Kidney epithelial cell (primary cell): ENCODE measurements at regions not wholly inside any gene's neighbourhood (a gene's known extent, or its start where the extent isn't known, plus 50 kb on each side); places are given as distances from the start of the nearest gene placed in this dataset.

Experiments
- DNase-seq: peaks from one replicate; pipeline ENCODE4 v3.0.0-alpha.2; 2010; ENCODE audit warnings: low read depth
- H3K27me3 ChIP-seq: 2 replicates; pipeline ENCODE4 v1.6.0; 2011; ENCODE audit warnings: low read length; ENCODE audit not compliant: control insufficient read depth, insufficient read depth
- H3K36me3 ChIP-seq: 2 replicates; pipeline ENCODE4 v1.5.1; 2011; ENCODE audit warnings: low read length; ENCODE audit not compliant: control insufficient read depth, insufficient read depth
- H3K4me3 ChIP-seq: 2 replicates; pipeline ENCODE4 v1.5.1; 2011; ENCODE audit warnings: low read depth, mild to moderate bottlenecking, control low read depth, low read length
- TF ChIP-seq, protein P1 (sequence below): IDR thresholded peaks from 2 replicates; pipeline ENCODE4 v1.5.1; 2011; ENCODE audit warnings: mild to moderate bottlenecking, moderate library complexity, low read length, control low read depth, inconsistent platforms; ENCODE audit not compliant: insufficient read depth, poor library complexity, severe bottlenecking

DNA sequence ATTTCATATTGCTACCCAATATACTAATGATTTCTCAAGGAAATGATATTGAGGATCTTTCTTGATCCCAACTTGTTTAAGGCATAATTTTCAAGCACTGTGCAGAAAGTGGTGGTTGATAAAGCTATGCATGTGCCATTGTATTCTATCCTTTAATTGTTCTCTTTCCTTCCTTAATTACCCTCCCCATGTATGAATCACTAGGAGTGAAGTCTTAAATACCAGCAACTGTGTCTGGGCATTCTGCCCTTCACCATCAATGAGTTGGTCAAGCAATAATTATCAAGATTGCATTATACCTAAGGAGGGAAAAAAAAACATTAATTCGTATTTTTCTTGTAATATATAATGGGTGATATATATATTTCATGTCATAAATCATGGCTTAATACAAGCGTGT, 111.8 kb upstream of the FRMPD4 start:
- TF ChIP-seq, protein P1, sequence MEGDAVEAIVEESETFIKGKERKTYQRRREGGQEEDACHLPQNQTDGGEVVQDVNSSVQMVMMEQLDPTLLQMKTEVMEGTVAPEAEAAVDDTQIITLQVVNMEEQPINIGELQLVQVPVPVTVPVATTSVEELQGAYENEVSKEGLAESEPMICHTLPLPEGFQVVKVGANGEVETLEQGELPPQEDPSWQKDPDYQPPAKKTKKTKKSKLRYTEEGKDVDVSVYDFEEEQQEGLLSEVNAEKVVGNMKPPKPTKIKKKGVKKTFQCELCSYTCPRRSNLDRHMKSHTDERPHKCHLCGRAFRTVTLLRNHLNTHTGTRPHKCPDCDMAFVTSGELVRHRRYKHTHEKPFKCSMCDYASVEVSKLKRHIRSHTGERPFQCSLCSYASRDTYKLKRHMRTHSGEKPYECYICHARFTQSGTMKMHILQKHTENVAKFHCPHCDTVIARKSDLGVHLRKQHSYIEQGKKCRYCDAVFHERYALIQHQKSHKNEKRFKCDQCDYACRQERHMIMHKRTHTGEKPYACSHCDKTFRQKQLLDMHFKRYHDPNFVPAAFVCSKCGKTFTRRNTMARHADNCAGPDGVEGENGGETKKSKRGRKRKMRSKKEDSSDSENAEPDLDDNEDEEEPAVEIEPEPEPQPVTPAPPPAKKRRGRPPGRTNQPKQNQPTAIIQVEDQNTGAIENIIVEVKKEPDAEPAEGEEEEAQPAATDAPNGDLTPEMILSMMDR: no peak
- DNase-seq: no peak
- H3K36me3 ChIP-seq: no peaks in the 10 kb centered on the region
- H3K4me3 ChIP-seq: no peak overlapping the region
- H3K27me3 ChIP-seq: no peaks in the 10 kb centered on the region

DNA sequence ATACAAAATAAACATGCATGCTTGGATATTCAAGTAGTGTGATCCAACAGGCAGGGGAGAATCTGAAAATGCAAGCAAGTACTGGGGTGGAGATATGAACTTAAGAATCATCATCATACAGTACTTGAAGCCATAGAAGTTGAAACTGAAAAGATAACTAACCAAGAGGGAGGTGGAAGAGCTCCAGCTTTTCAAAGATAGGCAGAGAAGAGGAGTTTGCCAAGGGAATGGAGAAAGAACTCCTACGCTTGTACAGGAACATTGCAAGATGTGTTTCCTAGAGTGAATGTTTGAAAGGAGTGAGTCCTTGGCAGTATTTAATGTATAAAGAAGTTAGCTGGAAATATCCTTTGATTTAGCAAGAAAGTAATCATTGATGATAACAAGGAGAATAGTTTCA, 106.2 kb upstream of the FRMPD4 start:
- H3K27me3 ChIP-seq: no peaks in the 10 kb centered on the region
- H3K4me3 ChIP-seq: no peak overlapping the region
- H3K36me3 ChIP-seq: no peaks in the 10 kb centered on the region
- DNase-seq: no peak
- TF ChIP-seq, protein P1: no peak

DNA sequence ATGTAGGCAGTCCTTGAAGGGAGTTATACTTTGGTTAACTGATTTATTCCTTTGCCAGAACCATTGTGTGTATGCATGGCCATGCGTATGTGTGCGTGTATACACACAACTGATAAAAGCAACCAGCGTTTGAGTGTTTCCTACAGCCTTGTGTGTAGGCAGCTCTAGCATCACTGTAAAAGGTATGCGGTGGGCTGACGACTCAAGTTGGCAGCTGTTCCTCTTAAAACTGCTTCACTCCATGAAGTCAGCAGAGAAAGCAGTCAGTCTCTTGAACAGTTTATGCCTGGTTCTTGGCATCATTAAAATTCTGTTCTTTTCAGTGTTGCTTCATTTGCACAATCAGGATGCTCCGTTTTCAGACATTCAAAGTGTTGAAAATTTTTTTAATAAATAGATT, 103.5 kb upstream of the FRMPD4 start:
- no peak for DNase-seq
- Histone ChIP-seq H3K27me3 (no peaks in the 10 kb centered on the region), H3K36me3 (no peaks in the 10 kb centered on the region), H3K4me3 (no peak overlapping the region)
- TF ChIP-seq, protein P1: no peak

DNA sequence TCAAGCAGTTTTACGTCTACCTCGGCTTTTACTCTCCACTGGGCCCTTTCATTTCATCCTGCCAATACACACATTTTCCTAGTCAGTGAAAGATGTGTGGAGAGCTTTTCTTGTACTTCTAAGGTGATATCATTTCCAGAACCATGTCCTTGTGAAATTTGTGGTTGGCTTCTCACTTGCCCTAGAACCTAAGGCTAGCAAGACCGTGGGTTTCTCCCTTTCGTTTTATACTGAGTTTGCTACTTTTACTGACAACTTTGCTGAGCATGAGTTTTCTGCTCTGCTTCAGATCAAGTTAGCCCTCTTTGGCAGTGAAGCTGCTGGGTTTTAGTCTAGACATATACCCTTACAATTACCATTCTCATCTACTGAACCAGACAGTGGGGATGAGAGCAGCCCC, 95.7 kb upstream of the FRMPD4 start:
- no peaks in the 10 kb centered on the region for H3K36me3 ChIP-seq
- no peaks in the 10 kb centered on the region for H3K27me3 ChIP-seq
- TF ChIP-seq, protein P1: no peak
- DNase-seq: no peak
- no peak overlapping the region for H3K4me3 ChIP-seq

DNA sequence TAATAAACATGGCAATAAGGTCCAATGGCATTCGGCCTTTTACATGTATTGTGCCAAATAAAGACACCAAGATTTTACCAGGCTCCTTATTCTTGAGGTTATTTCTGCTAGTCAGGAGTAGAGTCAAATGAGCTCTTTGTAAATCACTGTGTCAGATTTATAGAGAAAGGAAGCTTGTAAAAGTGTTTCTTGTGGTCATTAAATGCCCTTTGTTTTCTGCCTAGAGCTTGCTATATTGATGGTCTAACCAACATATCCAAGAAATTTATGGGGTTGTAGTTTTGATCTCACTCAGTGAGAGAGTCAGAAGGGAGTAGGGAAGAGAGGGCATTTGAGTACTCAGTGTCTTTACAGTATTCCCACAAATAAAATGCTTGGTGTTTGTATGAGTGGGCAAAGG, 86.2 kb upstream of the FRMPD4 start:
- no peaks in the 10 kb centered on the region for H3K27me3 ChIP-seq
- no peak overlapping the region for H3K4me3 ChIP-seq
- H3K36me3 ChIP-seq: no peaks in the 10 kb centered on the region
- DNase-seq: no peak
- TF ChIP-seq, protein P1: no peak

DNA sequence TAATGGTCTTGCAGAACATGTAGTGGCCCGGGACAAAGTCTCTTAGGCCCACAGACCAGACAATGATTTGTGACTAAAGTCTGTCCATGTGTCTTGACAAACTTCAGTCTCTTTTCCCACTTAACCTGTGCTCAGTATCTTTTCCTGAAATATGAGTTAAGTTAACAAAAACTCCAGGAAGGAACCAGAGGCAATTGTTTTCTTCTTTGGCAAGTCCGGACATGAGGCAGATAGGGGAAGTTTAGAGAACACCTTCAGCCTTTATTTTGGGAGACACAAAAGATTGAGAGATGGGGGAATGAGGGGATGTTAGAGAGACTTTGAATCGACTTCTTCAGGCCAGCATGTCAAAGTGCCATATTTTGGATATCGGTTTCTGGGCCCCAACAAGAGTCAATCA, 80.2 kb upstream of the FRMPD4 start:
- no peak overlapping the region for H3K4me3 ChIP-seq
- DNase-seq: no peak
- H3K27me3 ChIP-seq: no peaks in the 10 kb centered on the region
- TF ChIP-seq, protein P1: no peak
- H3K36me3 ChIP-seq: no peaks in the 10 kb centered on the region
